B cell (primary cell): ENCODE measurements at regions not wholly inside any gene's neighbourhood (a gene's known extent, or its start where the extent isn't known, plus 50 kb on each side); places are given as distances from the start of the nearest gene placed in this dataset.

Experiments
- ATAC-seq: fragments of 200-7000 bp; cut with Tn5 transposase; one replicate; pipeline ENCODE4 v1.10.0; 2021; ENCODE audit warnings: low read depth, mild to moderate bottlenecking, moderate number of reproducible peaks, moderate library complexity
- CTCF ChIA-PET: fragments of 350-600 bp; sonication (Branson Sonifier 250); formaldehyde crosslinking; loops from one replicate; lab custom pipeline; 2021; ENCODE audit warnings: antibody characterized with exemption, inconsistent platforms; lab: Charles Lee
- POLR2A ChIA-PET: fragments of 350-600 bp; sonication (Branson Sonifier 250); formaldehyde crosslinking; loops from one replicate; lab custom pipeline; 2021; ENCODE audit warnings: antibody characterized with exemption; lab: Charles Lee
- DNase-seq: peaks from one replicate; pipeline ENCODE4 v3.0.0; 2013
- H2AFZ ChIP-seq: 2 replicates; pipeline ENCODE4 v1.6.1; 2012; ENCODE audit warnings: mild to moderate bottlenecking, low read depth, low read length; ENCODE audit not compliant: insufficient read depth, poor library complexity, severe bottlenecking
- H3K27ac ChIP-seq, 2 donors: 1 replicate in 1 of 2; 2 replicates in 1 of 2; pipeline ENCODE4 v1.5.1; 2012 to 2013; ENCODE audit warnings: low read length in 2 of 2, mild to moderate bottlenecking in 2 of 2, moderate library complexity in 1 of 2
- H3K27me3 ChIP-seq, 4 experiments: fragments of 200-600 bp in 1 of 4; sonication (generic) in 1 of 4; replicated peaks in 1 of 4; 1 replicate in 2 of 4; 2 replicates in 2 of 4; pipeline versions ENCODE4 v1.6.1 to v1.7.0; 2013 to 2016; ENCODE audit warnings: low read length in 3 of 4, mild to moderate bottlenecking in 2 of 4, mixed read lengths in 1 of 4, moderate library complexity in 1 of 4; ENCODE audit not compliant: insufficient read depth in 4 of 4, control insufficient read depth in 3 of 4; ENCODE audit errors: control extremely low read depth in 1 of 4
- H3K36me3 ChIP-seq, 2 experiments: replicated peaks in 1 of 2; 1 replicate in 1 of 2; 2 replicates in 1 of 2; pipeline versions ENCODE4 v1.6.1 to v1.7.1; 2013; ENCODE audit warnings: low read length in 1 of 2; ENCODE audit not compliant: insufficient read depth in 2 of 2, control insufficient read depth in 1 of 2; ENCODE audit errors: control extremely low read depth in 1 of 2, extremely low read depth in 1 of 2
- H3K4me1 ChIP-seq, 2 donors: fragments of 200-600 bp in 1 of 2; sonication (generic) in 1 of 2; 1 replicate in 1 of 2; 2 replicates in 1 of 2; pipeline versions ENCODE4 v1.5.1 to v1.6.1; 2013 to 2017; ENCODE audit warnings: low read length in 2 of 2; ENCODE audit not compliant: control insufficient read depth in 2 of 2, insufficient read depth in 2 of 2
- H3K4me2 ChIP-seq: replicated peaks from 2 replicates; pipeline ENCODE3; 2012; ENCODE audit warnings: mild to moderate bottlenecking, low read depth, low read length; ENCODE audit not compliant: poor library complexity, severe bottlenecking
- H3K4me3 ChIP-seq, 5 experiments: fragments of 200-600 bp in 1 of 5; sonication (generic) in 1 of 5; 1 replicate in 3 of 5; 2 replicates in 2 of 5; pipeline versions ENCODE4 v1.5.1 to v1.7.0; 2011 to 2016; ENCODE audit warnings: low read length in 4 of 5, mild to moderate bottlenecking in 4 of 5, low read depth in 2 of 5, control low read depth in 1 of 5, moderate library complexity in 1 of 5; ENCODE audit not compliant: insufficient read depth in 1 of 5; ENCODE audit errors: control extremely low read depth in 1 of 5, extremely low read depth in 1 of 5
- H3K79me2 ChIP-seq: fragments of 200-600 bp; sonication (generic); one replicate; pipeline ENCODE4 v1.6.0; 2016; ENCODE audit warnings: low read length; ENCODE audit not compliant: control insufficient read depth, insufficient read depth
- H3K9ac ChIP-seq: fragments of 200-600 bp; sonication (generic); 2 replicates; pipeline ENCODE4 v1.6.1; 2017; ENCODE audit warnings: mild to moderate bottlenecking, low read length, moderate library complexity
- H3K9me3 ChIP-seq, 3 donors: one replicate each; pipeline versions ENCODE4 v1.6.1 to v1.7.1; 2013; ENCODE audit warnings: low read length in 2 of 3; ENCODE audit not compliant: control insufficient read depth in 2 of 3, insufficient read depth in 1 of 3; ENCODE audit errors: control extremely low read depth in 1 of 3
- H4K20me1 ChIP-seq: 2 replicates; pipeline ENCODE4 v1.6.0; 2012; ENCODE audit warnings: mild to moderate bottlenecking, low read length; ENCODE audit not compliant: insufficient read depth, control insufficient read depth, poor library complexity, severe bottlenecking
- H3K27ac Mint-ChIP-seq: one replicate; pipeline ENCODE4 v1.8.0; 2021; ENCODE audit warnings: mixed read lengths
- H3K27me3 Mint-ChIP-seq: one replicate; pipeline ENCODE4 v1.8.0; 2021; ENCODE audit warnings: mixed read lengths
- H3K4me1 Mint-ChIP-seq: one replicate; pipeline ENCODE4 v1.8.0; 2021; ENCODE audit warnings: mixed read lengths
- H3K4me3 Mint-ChIP-seq: one replicate; pipeline ENCODE4 v1.8.0; 2021; ENCODE audit warnings: mixed read lengths
- H3K9me3 Mint-ChIP-seq: one replicate; pipeline ENCODE4 v1.8.0; 2022; ENCODE audit warnings: mixed read lengths; ENCODE audit not compliant: insufficient read depth
- EZH2 ChIP-seq: IDR thresholded peaks from 2 replicates; pipeline ENCODE4 v1.6.1; 2012; ENCODE audit warnings: borderline replicate concordance, low read depth, mild to moderate bottlenecking, moderate library complexity, low read length; ENCODE audit not compliant: insufficient read depth, poor library complexity, severe bottlenecking
- WGBS: methylation state at CpG from one replicate; pipeline ENCODE4 v1.1.5; 2013; ENCODE audit warnings: missing lambda C conversion rate; ENCODE audit not compliant: insufficient coverage; 5-methylcytosine and 5-hydroxymethylcytosine counted together
- intact Hi-C: fragments of 100-400 bp; cut with micrococcal nuclease; formaldehyde crosslinking; loops from one replicate; pipeline ENCODE4 v1.10.0; 2022
- TF ChIP-seq, protein P1 (sequence below): fragments of 200-600 bp; IDR thresholded peaks from one replicate; pipeline ENCODE4 v1.8.0; 2022; ENCODE audit warnings: antibody characterized with exemption, mild to moderate bottlenecking

DNA sequence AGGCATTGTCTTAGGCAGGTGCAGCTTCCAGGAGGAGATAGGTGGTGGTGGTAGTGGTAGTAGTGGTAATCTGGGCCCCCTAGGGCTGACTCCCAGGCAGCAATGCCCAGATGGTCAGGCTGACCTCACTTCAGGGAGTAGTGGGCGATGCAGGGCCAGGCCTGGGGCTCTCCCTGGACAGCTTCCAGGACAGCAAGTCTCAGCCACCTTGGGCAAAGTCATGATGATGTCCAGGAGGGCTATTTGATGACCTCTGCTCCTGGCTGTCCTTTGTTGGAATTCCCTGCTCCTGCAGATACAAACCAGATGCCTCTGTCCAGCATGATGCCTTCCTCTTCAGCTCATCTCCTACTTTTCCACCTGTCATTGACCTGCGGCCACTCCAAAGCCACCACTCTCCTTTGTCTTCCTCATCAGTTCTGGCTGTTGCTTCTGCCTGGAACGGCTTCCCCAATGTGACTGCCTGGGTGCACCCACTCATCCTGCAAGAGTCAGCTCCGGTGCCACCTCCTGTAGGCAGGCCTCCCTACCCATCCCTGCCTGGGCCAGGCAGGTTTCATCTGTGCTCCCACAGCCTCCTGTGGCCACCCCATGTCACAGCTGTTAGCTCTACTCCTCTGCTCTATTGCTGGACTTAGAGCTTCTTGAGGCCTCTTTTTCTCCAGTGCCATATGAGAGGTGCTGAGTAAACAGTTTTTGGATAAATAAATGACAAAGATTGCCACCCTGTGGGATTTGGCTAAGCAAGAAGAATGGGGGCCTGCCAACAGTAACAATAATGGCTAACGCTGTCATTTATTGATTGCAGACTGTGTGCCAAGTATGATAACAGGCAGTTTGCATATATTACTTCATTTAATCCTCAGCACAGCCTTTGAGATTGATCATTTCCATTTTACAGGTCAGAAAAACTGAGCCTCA, 172.9 kb upstream of the NECTIN1 start:
- TF ChIP-seq, protein P1, sequence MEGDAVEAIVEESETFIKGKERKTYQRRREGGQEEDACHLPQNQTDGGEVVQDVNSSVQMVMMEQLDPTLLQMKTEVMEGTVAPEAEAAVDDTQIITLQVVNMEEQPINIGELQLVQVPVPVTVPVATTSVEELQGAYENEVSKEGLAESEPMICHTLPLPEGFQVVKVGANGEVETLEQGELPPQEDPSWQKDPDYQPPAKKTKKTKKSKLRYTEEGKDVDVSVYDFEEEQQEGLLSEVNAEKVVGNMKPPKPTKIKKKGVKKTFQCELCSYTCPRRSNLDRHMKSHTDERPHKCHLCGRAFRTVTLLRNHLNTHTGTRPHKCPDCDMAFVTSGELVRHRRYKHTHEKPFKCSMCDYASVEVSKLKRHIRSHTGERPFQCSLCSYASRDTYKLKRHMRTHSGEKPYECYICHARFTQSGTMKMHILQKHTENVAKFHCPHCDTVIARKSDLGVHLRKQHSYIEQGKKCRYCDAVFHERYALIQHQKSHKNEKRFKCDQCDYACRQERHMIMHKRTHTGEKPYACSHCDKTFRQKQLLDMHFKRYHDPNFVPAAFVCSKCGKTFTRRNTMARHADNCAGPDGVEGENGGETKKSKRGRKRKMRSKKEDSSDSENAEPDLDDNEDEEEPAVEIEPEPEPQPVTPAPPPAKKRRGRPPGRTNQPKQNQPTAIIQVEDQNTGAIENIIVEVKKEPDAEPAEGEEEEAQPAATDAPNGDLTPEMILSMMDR = no peak
- TF ChIP-seq EZH2 = no peak
- Mint-ChIP-seq H3K27ac (no peak overlapping the region), H3K27me3 (peaks cover 6% of the 10 kb centered on the region), H3K4me1 (no peaks in the 10 kb centered on the region), H3K9me3 (no peaks in the 10 kb centered on the region), H3K4me3 (no peak overlapping the region)
- Histone ChIP-seq H3K36me3 (no peaks in the 10 kb centered on the region), H3K9me3 (no peaks in the 10 kb centered on the region), H3K27ac (no peak overlapping the region), H2AFZ (no peak overlapping the region), H3K4me1 (no peaks in the 10 kb centered on the region), H3K9ac (no peak overlapping the region), H4K20me1 (no peaks in the 10 kb centered on the region), H3K4me3 (no peak overlapping the region), H3K27me3 (no peaks in the 10 kb centered on the region), H3K79me2 (no peaks in the 10 kb centered on the region), H3K4me2 (no peak overlapping the region)
- DNase-seq (no peak), ATAC-seq (no peak)
- WGBS = 82% methylated on average over 4 of the region's 5 CpGs
- intact Hi-C loops = no loop called here
- POLR2A ChIA-PET = no interaction called here
- CTCF ChIA-PET = no interaction called here

DNA sequence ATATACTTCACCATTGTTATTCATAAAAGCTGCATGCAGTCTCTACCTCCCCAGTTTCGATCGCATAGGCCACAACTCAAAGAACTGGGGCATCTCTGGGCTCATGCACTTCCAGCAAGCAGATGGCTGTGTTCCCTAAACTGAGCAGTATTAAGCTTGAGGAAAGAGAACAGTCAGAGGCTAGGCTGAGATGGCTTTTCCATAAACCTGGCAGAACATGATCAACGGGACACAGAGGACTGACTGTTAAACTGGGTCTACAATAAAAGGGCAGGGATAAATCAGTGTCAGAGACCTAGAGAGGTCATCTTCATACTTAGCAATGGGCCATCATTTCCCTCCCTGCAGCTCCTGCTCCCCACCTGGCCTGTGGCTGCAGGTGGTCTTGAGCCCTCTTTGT, 171.0 kb upstream of the NECTIN1 start:
- POLR2A ChIA-PET = no interaction called here
- CTCF ChIA-PET = no interaction called here
- Histone ChIP-seq H3K36me3 (no peaks in the 10 kb centered on the region), H4K20me1 (no peaks in the 10 kb centered on the region), H3K27ac (no peak overlapping the region), H3K4me3 (no peak overlapping the region), H3K9ac (no peak overlapping the region), H3K4me1 (no peaks in the 10 kb centered on the region), H3K27me3 (no peaks in the 10 kb centered on the region), H3K4me2 (no peak overlapping the region), H3K79me2 (no peaks in the 10 kb centered on the region), H3K9me3 (no peaks in the 10 kb centered on the region), H2AFZ (no peak overlapping the region)
- TF ChIP-seq EZH2 = no peak
- TF ChIP-seq, protein P1 = no peak
- WGBS = 81% methylated on average over 3 of the region's 3 CpGs
- Mint-ChIP-seq H3K4me1 (no peaks in the 10 kb centered on the region), H3K9me3 (no peaks in the 10 kb centered on the region), H3K27me3 (peaks cover 3% of the 10 kb centered on the region), H3K4me3 (no peak overlapping the region), H3K27ac (no peak overlapping the region)
- intact Hi-C loops = no loop called here
- ATAC-seq (no peak), DNase-seq (no peak)
